ENCODE measurements at regions not wholly inside any gene's neighbourhood (a gene's known extent, or its start where the extent isn't known, plus 50 kb on each side); places are given as distances from the start of the nearest gene placed in this dataset.

GRCh38 chr6:93790981-93791380 lies 371.6 kb upstream of the EPHA7 start:
- TF ChIP-seq FOSL2 (IDR thresholded peaks at IDR 0.05) (no peak), FOSL2 (CRISPR knock-in tag; IDR thresholded peaks at IDR 0.05) (no peak), HOXB13 (CRISPR knock-in tag; IDR thresholded peaks at IDR 0.05; ENCODE audit: low read depth) (no peak), NPAS2 (CRISPR knock-in tag; IDR thresholded peaks at IDR 0.05; ENCODE audit: borderline replicate concordance) (no peak), CTCF (IDR thresholded peaks at IDR 0.05) (no peak), USF2 (IDR thresholded peaks at IDR 0.05) (no peak), ZFP36 (IDR thresholded peaks at IDR 0.05; ENCODE audit: borderline replicate concordance, partially characterized antibody) (no peak), ZC3H11A (IDR thresholded peaks at IDR 0.05) (no peak), TFCP2L1 (CRISPR knock-in tag; IDR thresholded peaks at IDR 0.05) (no peak), MYC (IDR thresholded peaks at IDR 0.05; ENCODE audit: borderline replicate concordance, low read length) (no peak), ATOH8 (CRISPR knock-in tag; IDR thresholded peaks at IDR 0.05; ENCODE audit: low read depth) (no peak), JUNB (IDR thresholded peaks at IDR 0.05) (no peak), FOXS1 (CRISPR knock-in tag; IDR thresholded peaks at IDR 0.05) (no peak)
- WGBS (ENCODE audit: missing lambda C conversion rate), result 31% methylated on average over 1 of the region's 1 CpG
- no peaks in the 10 kb centered on the region for H3K4me1 ChIP-seq
- DNase-seq (ENCODE audit: low read depth in 1 of 2, low spot score in 1 of 2), result no peak
- no peak for FAIRE-seq
- H3K4me3 ChIP-seq, result no peak overlapping the region
- ATAC-seq, result no peak
- H3K27ac ChIP-seq, result no peak overlapping the region
- POLR2A ChIA-PET, result no interaction called here
- H3K4me2 ChIP-seq, result no peak overlapping the region
- CTCF ChIA-PET, result interaction anchor here (0.8 to 1.3 kb wide), 2 partner anchors 11 to 837 kb away, joined by 3 read pairs; no protein-coding TSS in a partner anchor
- H3K9me3 ChIP-seq, result no peaks in the 10 kb centered on the region

GRCh38 chr6:93789532-93789931 lies 370.2 kb upstream of the EPHA7 start:
- ChIA-PET CTCF (interaction anchor here (1.3 kb wide), 1 partner anchor 10 kb away, joined by 3 read pairs; no protein-coding TSS in a partner anchor), POLR2A (no interaction called here)
- H3K4me2 ChIP-seq, result no peak overlapping the region
- no peak for ATAC-seq
- no peak overlapping the region for H3K27ac ChIP-seq
- WGBS (ENCODE audit: missing lambda C conversion rate), result 38% methylated on average over 2 of the region's 2 CpGs
- no peak overlapping the region for H3K4me3 ChIP-seq
- H3K4me1 ChIP-seq, result 0 out of 3 replicates have a peak, but pooled peaks cover 2% of the 10 kb centered on the region
- TF ChIP-seq ZNF302 (CRISPR knock-in tag; IDR thresholded peaks at IDR 0.05) (no peak), RAD21 (conservative IDR thresholded peaks at IDR 0.05 in 1 of 2, IDR thresholded peaks at IDR 0.05 in 1 of 2) (no peak), HOXB13 (CRISPR knock-in tag; IDR thresholded peaks at IDR 0.05; ENCODE audit: low read depth) (no peak), SMC3 (IDR thresholded peaks at IDR 0.05) (no peak)
- H3K9me3 ChIP-seq, result no peaks in the 10 kb centered on the region
- FAIRE-seq, result no peak
- no peak for DNase-seq (ENCODE audit: low read depth in 1 of 2, low spot score in 1 of 2)

- DNase-seq (ENCODE audit: low read depth in 1 of 2, low spot score in 1 of 2), result no peak
- Histone ChIP-seq H3K4me2 (peak overlapping the region; percentile 21; the same call in 1 of the 3 replicates), H3K4me3 (no peak overlapping the region), H3K9me3 (no peaks in the 10 kb centered on the region), H3K27ac (no peak overlapping the region), H3K4me1 (0 out of 3 replicates have a peak, but pooled peaks cover 5% of the 10 kb centered on the region)
- WGBS (ENCODE audit: missing lambda C conversion rate), result 9% methylated on average over 3 of the region's 3 CpGs
- no peak for TF ChIP-seq CBX2 (IDR thresholded peaks at IDR 0.05; ENCODE audit: borderline replicate concordance, low read depth)
- TF ChIP-seq HOXB13 (CRISPR knock-in tag; IDR thresholded peaks at IDR 0.05; ENCODE audit: low read depth), result no peak
- no peak for TF ChIP-seq ZNF302 (CRISPR knock-in tag; IDR thresholded peaks at IDR 0.05)
- TF ChIP-seq CTCF (IDR thresholded peaks at IDR 0.05), result no peak
- TF ChIP-seq FOSL2 (IDR thresholded peaks at IDR 0.05), result no peak
- no peak for TF ChIP-seq FOSL2 (CRISPR knock-in tag; IDR thresholded peaks at IDR 0.05)
- ChIA-PET CTCF (no interaction called here), POLR2A (no interaction called here)
- peak in 1 of 2 experiments; percentile 38; a peak in 1 of 6 replicates for ATAC-seq
- FAIRE-seq, result no peak
Observed at GRCh38 chr6:93787841-93788240, 368.5 kb upstream of the EPHA7 start.

Data from A549 (cell line).